Endothelial cell of umbilical vein (primary cell): ENCODE measurements at regions not wholly inside any gene's neighbourhood (a gene's known extent, or its start where the extent isn't known, plus 50 kb on each side); places are given as distances from the start of the nearest gene placed in this dataset.

Experiments used
- BruUV-seq: library from RNA; stranded (reverse); fragments of 400-500 nt; replicated peaks from 2 replicates; lab custom pipeline; 2021; lab: Mats Ljungman, UMichigan
- CTCF ChIA-PET: fragments of 300-600, 350-600 bp; sonication (Branson Sonifier 250); formaldehyde crosslinking; loops from one replicate; lab custom pipeline; 2021; ENCODE audit warnings: antibody characterized with exemption, inconsistent platforms; lab: Charles Lee
- POLR2A ChIA-PET: fragments of 300-600, 350-600 bp; sonication (Branson Sonifier 250); formaldehyde crosslinking; loops from one replicate; lab custom pipeline; 2021; ENCODE audit warnings: antibody characterized with exemption, inconsistent platforms; lab: Charles Lee
- DNase-seq: peaks from one replicate; pipeline ENCODE4 v3.0.0-alpha.2; 2011; ENCODE audit warnings: low read depth, low spot score
- FAIRE-seq: peaks from 2 replicates; lab custom pipeline; 2011; peaks lifted over from hg19 to GRCh38; lab: Jason Lieb, UNC
- H2AFZ ChIP-seq: 2 replicates; pipeline ENCODE4 v1.6.0; 2012; ENCODE audit warnings: low read depth, low read length, control low read depth, inconsistent platforms
- H3K27ac ChIP-seq: 2 replicates; pipeline ENCODE4 v1.5.1; 2011; ENCODE audit warnings: low read depth, mild to moderate bottlenecking, control low read depth, low read length, moderate library complexity; ENCODE audit not compliant: insufficient read depth
- H3K27me3 ChIP-seq, 2 experiments: 2 replicates each; pipeline versions ENCODE4 v1.6.0 to v1.6.1; 2011; ENCODE audit warnings: low read length in 2 of 2, mixed read lengths in 1 of 2; ENCODE audit not compliant: control insufficient read depth in 2 of 2, insufficient read depth in 2 of 2
- H3K36me3 ChIP-seq, 2 experiments: 2 replicates in 1 of 2; 3 replicates in 1 of 2; pipeline ENCODE4 v1.5.1; 2011; ENCODE audit warnings: low read length in 2 of 2, mild to moderate bottlenecking in 1 of 2, moderate library complexity in 1 of 2; ENCODE audit not compliant: control insufficient read depth in 2 of 2, insufficient read depth in 2 of 2; ENCODE audit errors: extremely low read depth in 1 of 2
- H3K4me1 ChIP-seq: 3 replicates; pipeline ENCODE4 v1.5.1; 2011; ENCODE audit warnings: mild to moderate bottlenecking, low read length; ENCODE audit not compliant: control insufficient read depth, insufficient read depth; ENCODE audit errors: extremely low read depth
- H3K4me2 ChIP-seq: 2 replicates; pipeline ENCODE4 v1.6.1; 2011; ENCODE audit warnings: low read length, control low read depth, mixed read lengths; ENCODE audit not compliant: insufficient read depth
- H3K4me3 ChIP-seq, 3 experiments: fragments of 200-600 bp in 1 of 3; sonication (generic), shearing (Covaris generic) in 1 of 3; replicated peaks in 1 of 3; 2 replicates each; pipeline ENCODE4 v1.5.1; 2011 to 2016; ENCODE audit warnings: control low read depth in 3 of 3, low read length in 3 of 3, mild to moderate bottlenecking in 2 of 3, inconsistent platforms in 1 of 3, low read depth in 1 of 3, moderate library complexity in 1 of 3; ENCODE audit not compliant: insufficient read depth in 1 of 3
- H3K79me2 ChIP-seq: 2 replicates; pipeline ENCODE4 v1.6.0; 2012; ENCODE audit warnings: low read length, inconsistent platforms; ENCODE audit not compliant: control insufficient read depth, insufficient read depth
- H3K9ac ChIP-seq: replicated peaks from 2 replicates; pipeline ENCODE3; 2011; ENCODE audit warnings: low read length, control low read depth; ENCODE audit not compliant: insufficient read depth; ENCODE audit errors: extremely low read depth
- H3K9me1 ChIP-seq: replicated peaks from 3 replicates; pipeline ENCODE4 v1.6.0; 2011; ENCODE audit warnings: mild to moderate bottlenecking, low read length; ENCODE audit not compliant: control insufficient read depth, insufficient read depth; ENCODE audit errors: extremely low read depth
- H3K9me3 ChIP-seq: replicated peaks from 2 replicates; pipeline ENCODE4 v1.5.1; 2012; ENCODE audit warnings: low read length, inconsistent platforms; ENCODE audit not compliant: control insufficient read depth, insufficient read depth
- H4K20me1 ChIP-seq: replicated peaks from 2 replicates; pipeline ENCODE3; 2011; ENCODE audit warnings: mild to moderate bottlenecking, low read length; ENCODE audit not compliant: control insufficient read depth, insufficient read depth; ENCODE audit errors: extremely low read depth
- EZH2 ChIP-seq: IDR thresholded peaks from 2 replicates; pipeline ENCODE4 v1.6.1; 2012; ENCODE audit warnings: borderline replicate concordance, low read depth, mild to moderate bottlenecking, moderate library complexity, low read length, inconsistent platforms; ENCODE audit not compliant: severe bottlenecking
- FOS ChIP-seq: IDR thresholded peaks from 2 replicates; pipeline ENCODE4 v1.6.1; 2011; ENCODE audit warnings: mild to moderate bottlenecking, low read length, moderate library complexity, borderline replicate concordance; ENCODE audit not compliant: insufficient read depth
- GATA2 ChIP-seq: IDR thresholded peaks from 2 replicates; pipeline ENCODE4 v1.7.0; 2011; ENCODE audit warnings: low read depth, mild to moderate bottlenecking, moderate library complexity, mixed read lengths, low read length; ENCODE audit not compliant: insufficient read length, insufficient read depth
- JUN ChIP-seq: IDR thresholded peaks from 2 replicates; pipeline ENCODE4 v1.6.1; 2011; ENCODE audit warnings: borderline replicate concordance, low read depth; ENCODE audit not compliant: insufficient read length, insufficient read depth
- MYC ChIP-seq: IDR thresholded peaks from one replicate; pipeline ENCODE4 v1.6.1; 2011; ENCODE audit warnings: mild to moderate bottlenecking, low read depth, low read length
- POLR2A ChIP-seq: IDR thresholded peaks from 2 replicates; pipeline ENCODE4 v1.6.1; 2012; ENCODE audit warnings: low read depth, mild to moderate bottlenecking, control low read depth, low read length
- POLR2AphosphoS5 ChIP-seq: IDR thresholded peaks from 2 replicates; pipeline ENCODE4 v1.6.1; 2012; ENCODE audit warnings: low read depth, mild to moderate bottlenecking, control low read depth, low read length, moderate library complexity; ENCODE audit not compliant: insufficient read depth
- dilution Hi-C: fragments of 300-500 bp; cut with MboI; formaldehyde crosslinking; loops from one replicate; pipeline ENCODE4 v1.15.0; 2019; ENCODE audit warnings: low sequenced_read_pairs; ENCODE audit not compliant: extremely low pct_ligation_motif_present
- intact Hi-C: fragments of 100-400 bp; cut with micrococcal nuclease; formaldehyde crosslinking; loops from one replicate; pipeline ENCODE4 v1.10.0; 2022
- TF ChIP-seq, protein P1 (sequence below), 2 donors: IDR thresholded peaks; 1 replicate in 1 of 2; 2 replicates in 1 of 2; pipeline ENCODE4 v1.5.1; 2011; ENCODE audit warnings: low read length in 2 of 2, mild to moderate bottlenecking in 2 of 2, moderate library complexity in 2 of 2, control low read depth in 1 of 2, inconsistent platforms in 1 of 2, low read depth in 1 of 2; ENCODE audit not compliant: insufficient read depth in 1 of 2; ENCODE audit errors: extremely low read depth in 1 of 2
- TF ChIP-seq, protein P2 (sequence below): IDR thresholded peaks from 2 replicates; pipeline ENCODE4 v1.6.1; 2011; ENCODE audit not compliant: insufficient read depth, insufficient read length

DNA sequence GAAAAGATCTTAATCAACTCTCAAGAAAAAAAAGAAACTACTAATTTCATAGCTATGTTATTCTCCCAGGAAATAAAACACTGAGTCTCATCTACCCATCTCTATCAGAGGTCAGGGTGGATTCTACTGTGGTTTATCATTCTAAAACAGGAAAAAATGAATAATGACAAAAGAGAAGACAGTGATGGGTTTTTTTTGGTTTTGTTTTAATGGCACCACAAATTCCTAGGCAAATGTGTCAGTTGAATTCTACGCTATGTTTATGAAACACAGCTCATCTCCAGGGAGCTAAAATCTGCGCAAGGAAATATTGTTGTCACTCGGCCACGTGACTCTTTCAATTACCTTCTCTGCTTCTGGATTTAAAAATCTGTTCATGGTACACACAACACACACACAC, 393.4 kb upstream of the SORCS1 start:
- ChIA-PET CTCF (no interaction called here), POLR2A (no interaction called here)
- Histone ChIP-seq H3K36me3 (no peaks in the 10 kb centered on the region), H3K4me2 (no peak overlapping the region), H3K4me3 (no peak overlapping the region), H3K4me1 (no peaks in the 10 kb centered on the region), H4K20me1 (no peaks in the 10 kb centered on the region), H3K9me3 (peaks cover 3% of the 10 kb centered on the region), H3K27ac (no peak overlapping the region), H3K79me2 (no peaks in the 10 kb centered on the region), H3K27me3 (no peaks in the 10 kb centered on the region), H3K9ac (no peak overlapping the region), H2AFZ (no peak overlapping the region), H3K9me1 (no peaks in the 10 kb centered on the region)
- FAIRE-seq (no peak), DNase-seq (no peak)
- intact Hi-C loops (no loop called here), dilution Hi-C loops (no loop called here)
- BruUV-seq: no TSS peak
- TF ChIP-seq, protein P1, sequence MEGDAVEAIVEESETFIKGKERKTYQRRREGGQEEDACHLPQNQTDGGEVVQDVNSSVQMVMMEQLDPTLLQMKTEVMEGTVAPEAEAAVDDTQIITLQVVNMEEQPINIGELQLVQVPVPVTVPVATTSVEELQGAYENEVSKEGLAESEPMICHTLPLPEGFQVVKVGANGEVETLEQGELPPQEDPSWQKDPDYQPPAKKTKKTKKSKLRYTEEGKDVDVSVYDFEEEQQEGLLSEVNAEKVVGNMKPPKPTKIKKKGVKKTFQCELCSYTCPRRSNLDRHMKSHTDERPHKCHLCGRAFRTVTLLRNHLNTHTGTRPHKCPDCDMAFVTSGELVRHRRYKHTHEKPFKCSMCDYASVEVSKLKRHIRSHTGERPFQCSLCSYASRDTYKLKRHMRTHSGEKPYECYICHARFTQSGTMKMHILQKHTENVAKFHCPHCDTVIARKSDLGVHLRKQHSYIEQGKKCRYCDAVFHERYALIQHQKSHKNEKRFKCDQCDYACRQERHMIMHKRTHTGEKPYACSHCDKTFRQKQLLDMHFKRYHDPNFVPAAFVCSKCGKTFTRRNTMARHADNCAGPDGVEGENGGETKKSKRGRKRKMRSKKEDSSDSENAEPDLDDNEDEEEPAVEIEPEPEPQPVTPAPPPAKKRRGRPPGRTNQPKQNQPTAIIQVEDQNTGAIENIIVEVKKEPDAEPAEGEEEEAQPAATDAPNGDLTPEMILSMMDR (IDR thresholded peaks at IDR 0.05; ENCODE audit: extremely low read depth in 1 of 2, insufficient read depth in 1 of 2, low read depth in 1 of 2, low read length in 2 of 2): no peak
- TF ChIP-seq EZH2 (no peak), FOS (no peak), POLR2AphosphoS5 (no peak), POLR2A (no peak), MYC (no peak), JUN (no peak), GATA2 (no peak)
- TF ChIP-seq, protein P2, sequence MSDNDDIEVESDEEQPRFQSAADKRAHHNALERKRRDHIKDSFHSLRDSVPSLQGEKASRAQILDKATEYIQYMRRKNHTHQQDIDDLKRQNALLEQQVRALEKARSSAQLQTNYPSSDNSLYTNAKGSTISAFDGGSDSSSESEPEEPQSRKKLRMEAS: no peak
